ENCODE measurements at regions not wholly inside any gene's neighbourhood (a gene's known extent, or its start where the extent isn't known, plus 50 kb on each side); places are given as distances from the start of the nearest gene placed in this dataset.
"Not testable (repeated sequence)": the region's sequence is repeated elsewhere in the genome, so short reads cannot be mapped to it uniquely, and the experiment has no call there.

GRCh38 chr6:57873424-57873823 lies 556.0 kb downstream of the PRIM2 start:
- TF ChIP-seq, protein P1, sequence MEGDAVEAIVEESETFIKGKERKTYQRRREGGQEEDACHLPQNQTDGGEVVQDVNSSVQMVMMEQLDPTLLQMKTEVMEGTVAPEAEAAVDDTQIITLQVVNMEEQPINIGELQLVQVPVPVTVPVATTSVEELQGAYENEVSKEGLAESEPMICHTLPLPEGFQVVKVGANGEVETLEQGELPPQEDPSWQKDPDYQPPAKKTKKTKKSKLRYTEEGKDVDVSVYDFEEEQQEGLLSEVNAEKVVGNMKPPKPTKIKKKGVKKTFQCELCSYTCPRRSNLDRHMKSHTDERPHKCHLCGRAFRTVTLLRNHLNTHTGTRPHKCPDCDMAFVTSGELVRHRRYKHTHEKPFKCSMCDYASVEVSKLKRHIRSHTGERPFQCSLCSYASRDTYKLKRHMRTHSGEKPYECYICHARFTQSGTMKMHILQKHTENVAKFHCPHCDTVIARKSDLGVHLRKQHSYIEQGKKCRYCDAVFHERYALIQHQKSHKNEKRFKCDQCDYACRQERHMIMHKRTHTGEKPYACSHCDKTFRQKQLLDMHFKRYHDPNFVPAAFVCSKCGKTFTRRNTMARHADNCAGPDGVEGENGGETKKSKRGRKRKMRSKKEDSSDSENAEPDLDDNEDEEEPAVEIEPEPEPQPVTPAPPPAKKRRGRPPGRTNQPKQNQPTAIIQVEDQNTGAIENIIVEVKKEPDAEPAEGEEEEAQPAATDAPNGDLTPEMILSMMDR (IDR thresholded peaks at IDR 0.05): not testable (repeated sequence)
- TF ChIP-seq POLR2AphosphoS5, POLR2A (IDR thresholded peaks at IDR 0.05): not testable (repeated sequence)
